ENCODE measurements at regions not wholly inside any gene's neighbourhood (a gene's known extent, or its start where the extent isn't known, plus 50 kb on each side); places are given as distances from the start of the nearest gene placed in this dataset.
A peak's percentile ranks its signal among the peaks of the same experiment; 100 is the strongest.

DNA sequence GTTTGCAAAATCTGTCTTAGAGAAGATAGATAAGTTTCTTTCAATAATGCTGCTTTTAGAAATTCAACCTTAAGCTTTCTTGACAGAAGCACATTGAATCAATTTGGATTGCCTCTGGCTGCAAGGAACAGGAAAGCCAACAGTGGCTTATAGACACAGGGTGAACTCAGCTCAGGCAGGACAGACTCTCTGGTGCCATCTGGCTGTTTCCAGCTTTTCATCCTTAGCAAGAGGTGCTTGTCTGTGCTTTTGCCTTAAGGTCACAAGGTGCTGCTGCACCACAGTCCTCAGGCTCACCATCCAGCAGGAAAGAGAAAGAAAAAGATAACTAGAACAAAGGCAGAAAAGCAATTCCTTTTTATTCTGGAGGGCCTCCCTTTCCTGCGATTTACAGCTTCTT is 93.7 kb upstream of the ETS2 start:
- peak; percentile 88 for DNase-seq

DNA sequence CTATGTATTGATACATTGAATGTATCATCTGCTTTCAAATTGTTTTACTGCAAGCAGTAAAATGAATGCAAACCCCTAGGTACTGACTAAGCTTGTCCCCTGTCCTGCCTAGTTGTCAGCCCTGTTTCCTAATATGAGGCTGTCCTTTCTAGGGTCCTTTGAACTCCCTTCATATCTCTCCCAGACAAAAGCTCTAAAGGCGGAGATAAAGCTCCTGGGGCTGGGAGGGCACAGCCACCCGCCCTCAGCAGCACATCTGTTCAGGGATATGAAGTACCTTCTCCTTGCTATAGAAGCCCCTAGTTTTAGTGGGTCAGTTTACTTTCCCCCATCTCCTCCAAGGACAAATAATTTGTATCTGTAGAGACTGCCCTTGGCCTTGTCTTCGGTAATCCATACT is 93.1 kb upstream of the ETS2 start:
- no peak for DNase-seq

GRCh38 chr21:38714039-38714817 is 91.5 kb upstream of the ETS2 start:
- DNase-seq, result no peak

- no peak for DNase-seq
These were observed 90.7 kb upstream of the ETS2 start for GRCh38 chr21:38714999-38715398.

- no peak for DNase-seq
These were observed 89.6 kb upstream of the ETS2 start for GRCh38 chr21:38716088-38716487.

DNA sequence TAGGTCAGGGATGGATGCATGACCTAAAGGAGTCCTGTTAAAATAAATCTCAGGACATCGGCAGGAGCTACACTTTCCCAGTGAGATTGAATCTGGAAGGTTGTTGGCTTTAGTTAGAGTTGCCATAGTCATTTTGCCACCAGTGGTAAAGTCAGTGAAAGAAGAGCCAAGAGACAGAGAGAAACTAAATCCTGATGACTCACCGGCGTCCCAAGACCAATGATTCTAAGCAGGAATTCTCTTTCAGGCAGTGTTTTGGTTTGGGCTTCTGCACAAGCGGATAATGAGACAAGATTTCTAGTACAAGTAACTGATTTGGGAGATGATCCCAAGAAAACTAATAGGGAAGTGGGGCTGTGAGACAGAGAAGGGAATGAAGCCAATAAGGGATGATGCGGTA is 88.8 kb upstream of the ETS2 start:
- DNase-seq, result no peak

GRCh38 chr21:38718481-38718880 is 87.2 kb upstream of the ETS2 start:
- no peak for DNase-seq

- no peak for DNase-seq
These were observed 85.7 kb upstream of the ETS2 start for GRCh38 chr21:38720074-38720473.

DNA sequence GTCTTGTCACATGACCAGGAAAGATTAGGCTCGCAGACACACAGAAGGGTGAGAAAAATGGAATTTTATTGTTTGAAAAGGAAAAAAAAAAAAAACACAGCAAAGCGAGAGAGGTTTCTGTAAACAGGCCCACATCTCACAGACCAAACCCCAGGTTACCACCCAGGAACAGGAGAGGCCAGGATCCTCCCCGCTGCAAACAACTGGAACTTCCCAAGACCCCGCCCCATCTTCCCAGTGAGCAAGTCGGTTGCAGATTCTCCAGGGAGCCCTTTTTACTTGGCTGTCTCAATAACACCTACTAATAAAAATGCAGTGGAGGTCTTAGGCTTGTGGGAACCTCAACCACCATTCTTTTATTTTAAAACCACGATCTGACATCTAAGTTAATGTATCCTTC is 84.7 kb upstream of the ETS2 start:
- DNase-seq, result no peak

GRCh38 chr21:38721958-38722357 is 83.8 kb upstream of the ETS2 start:
- no peak for DNase-seq

DNA sequence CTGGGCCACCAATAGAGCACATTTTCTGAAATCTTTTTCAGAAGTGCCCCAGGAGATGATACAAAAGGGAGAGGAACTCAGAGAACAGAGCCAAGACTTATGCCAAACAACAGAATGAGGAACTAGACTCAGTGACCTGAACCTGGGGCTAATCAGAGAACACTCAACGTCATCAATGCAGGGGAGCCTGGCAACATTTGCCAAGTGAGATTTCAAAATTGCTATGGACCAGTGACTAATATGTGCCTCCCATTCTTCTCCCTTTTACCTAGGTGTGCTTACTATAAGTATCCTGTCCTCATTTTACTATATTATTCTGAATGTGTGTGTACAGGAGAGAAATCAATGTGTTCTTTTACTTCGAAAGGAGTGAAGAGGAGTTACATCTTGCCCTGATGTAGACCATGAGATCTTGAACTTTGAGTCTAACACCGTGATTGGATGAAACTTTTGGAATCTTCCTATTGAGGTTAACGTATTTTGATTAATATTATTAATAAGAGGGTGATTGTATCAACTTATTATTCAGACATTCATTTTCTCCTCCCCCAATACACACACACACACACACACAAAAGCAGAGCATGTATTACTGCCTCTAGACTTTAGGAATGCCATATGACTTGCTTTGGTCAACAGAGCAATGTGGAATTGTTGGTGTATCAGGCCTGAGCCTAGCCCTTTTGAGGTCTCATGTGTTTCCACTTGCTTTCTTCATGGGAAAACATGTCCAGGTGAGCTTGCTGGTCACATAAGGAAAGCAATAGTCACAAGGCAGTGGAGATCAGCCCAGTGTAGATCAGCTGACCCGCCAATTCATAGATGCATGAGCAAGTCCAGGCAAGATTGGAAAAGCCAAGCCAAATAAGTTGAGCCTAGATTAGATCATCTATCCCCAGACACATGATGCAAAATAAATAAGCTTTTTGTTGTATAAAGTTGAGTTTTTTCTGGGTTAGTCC is 80.3 kb upstream of the ETS2 start:
- DNase-seq, result no peak

DNA sequence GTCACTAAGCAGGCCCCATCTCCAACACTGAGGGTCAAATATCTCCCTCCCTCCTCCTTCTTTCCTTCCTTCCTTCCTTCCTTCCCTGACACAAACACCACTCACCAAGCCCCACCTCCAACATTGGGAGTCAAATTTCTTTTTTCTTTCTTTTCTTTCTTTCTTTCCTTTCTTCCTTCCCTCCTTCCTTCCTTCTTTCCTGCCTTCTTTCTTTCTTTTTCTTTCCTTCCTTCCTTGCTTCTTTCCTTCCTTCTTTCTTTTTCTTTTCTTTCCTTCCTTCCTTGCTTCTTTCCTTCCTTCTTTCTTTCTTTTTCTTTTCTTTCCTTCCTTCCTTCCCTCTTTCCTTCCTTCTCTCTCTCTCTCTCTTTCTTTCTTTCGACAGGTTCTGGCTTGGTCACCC is 79.2 kb upstream of the ETS2 start:
- DNase-seq, result no peak

GRCh38 chr21:38729291-38729690 is 76.4 kb upstream of the ETS2 start:
- DNase-seq, result no peak

- no peak for DNase-seq
These were observed 75.9 kb upstream of the ETS2 start for GRCh38 chr21:38729754-38730379.

DNA sequence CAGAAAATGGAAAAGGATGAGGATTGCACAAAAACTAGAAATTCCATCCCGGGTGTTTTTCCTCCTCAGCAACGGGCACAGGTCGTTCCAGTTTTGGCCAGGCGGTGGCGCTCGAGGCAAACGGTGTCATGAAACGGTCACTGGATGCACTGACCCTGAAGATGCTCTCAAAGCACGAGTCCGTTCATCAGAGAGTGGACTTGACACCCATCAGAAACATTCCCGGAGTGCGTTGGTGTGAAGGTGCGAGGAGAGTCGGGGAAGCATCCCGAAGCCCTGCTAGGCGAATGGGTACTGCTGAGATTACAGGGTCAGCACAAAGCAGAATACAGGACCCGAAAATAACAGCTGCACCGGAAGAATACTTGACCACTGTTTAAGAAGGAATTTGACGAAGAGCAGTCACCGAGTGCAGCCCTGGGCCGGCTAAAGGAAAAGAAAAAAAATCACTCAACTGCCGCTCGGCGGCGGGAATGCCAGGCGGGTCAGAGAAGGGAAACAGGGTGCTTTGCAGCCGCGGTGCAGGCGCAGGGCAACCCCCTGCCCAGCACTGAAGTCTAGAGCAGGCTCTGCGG is 71.7 kb upstream of the ETS2 start:
- DNase-seq, result peak; percentile 84

DNA sequence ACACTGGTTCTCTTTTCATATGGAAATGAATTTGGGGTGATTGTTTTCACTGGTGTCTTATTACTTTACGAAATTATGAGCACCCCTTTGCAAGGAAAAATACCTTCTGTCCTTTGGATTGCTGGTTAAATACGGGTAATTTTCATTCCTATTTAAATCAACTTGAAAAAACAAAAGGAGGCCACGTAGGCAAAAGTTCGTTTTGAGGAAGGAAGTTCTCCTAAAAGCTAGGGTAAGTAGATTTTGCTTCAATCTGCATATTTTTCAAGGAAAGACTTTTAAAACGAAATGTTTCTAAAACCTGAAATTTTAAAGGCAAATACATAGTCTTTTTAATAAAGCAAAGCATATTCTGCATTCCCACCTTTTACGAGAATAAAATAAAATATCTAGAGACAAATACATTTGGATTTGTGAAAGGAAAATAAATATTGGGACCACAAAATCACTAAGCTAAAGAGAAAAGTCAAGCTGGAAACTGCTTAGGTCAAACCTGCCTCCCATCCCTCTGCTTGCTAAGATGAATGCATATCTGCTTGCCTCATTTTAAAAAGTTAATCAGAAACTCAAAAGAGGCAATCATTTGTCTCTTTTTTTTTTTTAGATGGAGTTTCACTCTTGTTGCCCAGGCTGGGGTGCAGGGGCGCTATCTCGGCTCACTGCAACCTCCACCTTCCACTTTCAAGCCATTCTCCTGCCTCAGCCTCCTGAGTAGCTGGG is 70.9 kb upstream of the ETS2 start:
- DNase-seq, result no peak

GRCh38 chr21:38735626-38736206 is 70.0 kb upstream of the ETS2 start:
- DNase-seq, result no peak

GRCh38 chr21:38740090-38740489 is 65.6 kb upstream of the ETS2 start:
- DNase-seq, result no peak

- DNase-seq, result no peak
These were observed 64.4 kb upstream of the ETS2 start for GRCh38 chr21:38741092-38741949.

GRCh38 chr21:38741950-38742256 is 63.8 kb upstream of the ETS2 start:
- no peak for DNase-seq

- no peak for DNase-seq
These were observed 63.0 kb upstream of the ETS2 start for GRCh38 chr21:38742580-38743260.

Measured in SHP77 treated with DMSO at 0.1 percent for 48 hours (cell line).